WTC11 (cell line): ENCODE measurements at regions not wholly inside any gene's neighbourhood (a gene's known extent, or its start where the extent isn't known, plus 50 kb on each side); places are given as distances from the start of the nearest gene placed in this dataset.
"Not testable (repeated sequence)": the region's sequence is repeated elsewhere in the genome, so short reads cannot be mapped to it uniquely, and the experiment has no call there.

Source experiments
- ATAC-seq: fragments of 200-7000 bp; cut with Tn5 transposase; 2 replicates; pipeline ENCODE4 v1.10.0; 2021; ENCODE audit warnings: mild to moderate bottlenecking, moderate library complexity
- CTCF ChIA-PET: fragments of 300-600 bp; sonication (Branson Sonifier 250); formaldehyde crosslinking; loops from one replicate; lab custom pipeline; 2021; ENCODE audit warnings: antibody characterized with exemption; lab: Charles Lee
- POLR2A ChIA-PET: fragments of 350-600 bp; sonication (Branson Sonifier 250); formaldehyde crosslinking; loops from one replicate; lab custom pipeline; 2021; ENCODE audit warnings: antibody characterized with exemption; lab: Charles Lee
- DNase-seq: peaks from one replicate; pipeline ENCODE4 v3.0.0; 2021; ENCODE audit warnings: low spot score
- H3K27ac Mint-ChIP-seq: 2 replicates; pipeline ENCODE4 v1.8.0; 2021; ENCODE audit warnings: mixed read lengths
- H3K27me3 Mint-ChIP-seq: 2 replicates; pipeline ENCODE4 v1.8.0; 2021; ENCODE audit warnings: low read depth, mild to moderate bottlenecking, moderate library complexity, mixed read lengths
- H3K36me3 Mint-ChIP-seq: 2 replicates; pipeline ENCODE4 v1.8.0; 2021; ENCODE audit warnings: mixed read lengths
- H3K4me1 Mint-ChIP-seq: 2 replicates; pipeline ENCODE4 v1.8.0; 2022; ENCODE audit warnings: mixed read lengths
- H3K4me3 Mint-ChIP-seq: 2 replicates; pipeline ENCODE4 v1.8.0; 2021; ENCODE audit warnings: mild to moderate bottlenecking, moderate library complexity, mixed read lengths
- H3K9me3 Mint-ChIP-seq: 2 replicates; pipeline ENCODE4 v1.8.0; 2021; ENCODE audit warnings: mixed read lengths
- ESRRA ChIP-seq: sonication (generic); formaldehyde crosslinking; IDR thresholded peaks from 2 replicates; pipeline ENCODE4 v1.8.1; 2022; ENCODE audit warnings: mild to moderate bottlenecking, missing genetic modification reagents, borderline replicate concordance
- ETV6 ChIP-seq: sonication (generic); formaldehyde crosslinking; IDR thresholded peaks from 2 replicates; pipeline ENCODE4 v1.8.1; 2022; ENCODE audit warnings: mild to moderate bottlenecking, missing genetic modification reagents
- KAT7 ChIP-seq: sonication (generic); formaldehyde crosslinking; IDR thresholded peaks from 2 replicates; pipeline ENCODE4 v1.8.1; 2023; ENCODE audit warnings: missing genetic modification reagents, mild to moderate bottlenecking, borderline replicate concordance
- NFYB ChIP-seq: sonication (generic); formaldehyde crosslinking; conservative IDR thresholded peaks from 2 replicates; pipeline ENCODE4 v1.8.0; 2022; ENCODE audit warnings: low read depth, missing genetic modification reagents
- PRRX2 ChIP-seq: fragments of 250-450 bp; sonication (Bioruptor Pico); IDR thresholded peaks from 2 replicates; pipeline ENCODE4 v1.8.0; 2021; ENCODE audit warnings: mild to moderate bottlenecking
- STAT6 ChIP-seq: sonication (generic); formaldehyde crosslinking; conservative IDR thresholded peaks from 2 replicates; pipeline ENCODE4 v1.8.1; 2023; ENCODE audit warnings: mild to moderate bottlenecking, low read depth, missing genetic modification reagents, moderate library complexity
- TEAD4 ChIP-seq: sonication (generic); formaldehyde crosslinking; IDR thresholded peaks from 2 replicates; pipeline ENCODE4 v1.8.0; 2022; ENCODE audit warnings: mild to moderate bottlenecking, missing genetic modification reagents
- USF1 ChIP-seq: sonication (generic); formaldehyde crosslinking; IDR thresholded peaks from 2 replicates; pipeline ENCODE4 v1.8.0; 2022; ENCODE audit warnings: mild to moderate bottlenecking, missing genetic modification reagents
- ZNF121 ChIP-seq: sonication (generic); formaldehyde crosslinking; IDR thresholded peaks from 2 replicates; pipeline ENCODE4 v1.8.0; 2023; ENCODE audit warnings: missing genetic modification reagents
- ZNF138 ChIP-seq: sonication (generic); formaldehyde crosslinking; conservative IDR thresholded peaks from 2 replicates; pipeline ENCODE4 v1.8.1; 2022; ENCODE audit warnings: mild to moderate bottlenecking, moderate library complexity, missing genetic modification reagents
- ZNF416 ChIP-seq: fragments of 250-450 bp; sonication (Bioruptor Pico); IDR thresholded peaks from 2 replicates; pipeline ENCODE4 v1.9.0; 2021; ENCODE audit warnings: mild to moderate bottlenecking, inconsistent platforms
- TF ChIP-seq, protein P1 (sequence below): sonication (generic); formaldehyde crosslinking; IDR thresholded peaks from 2 replicates; pipeline ENCODE4 v1.8.1; 2023; ENCODE audit warnings: mild to moderate bottlenecking, missing genetic modification reagents
- TF ChIP-seq, protein P2 (sequence below): sonication (generic); formaldehyde crosslinking; IDR thresholded peaks from 2 replicates; pipeline ENCODE4 v1.8.1; 2023; ENCODE audit warnings: mild to moderate bottlenecking, moderate library complexity, missing genetic modification reagents
- TF ChIP-seq, protein P3 (sequence below): sonication (generic); formaldehyde crosslinking; IDR thresholded peaks from 2 replicates; pipeline ENCODE4 v1.8.0; 2022; ENCODE audit warnings: mild to moderate bottlenecking, missing genetic modification reagents
- TF ChIP-seq, protein P4 (sequence below): sonication (generic); formaldehyde crosslinking; IDR thresholded peaks from 2 replicates; pipeline ENCODE4 v1.8.0; 2023; ENCODE audit warnings: missing genetic modification reagents
- TF ChIP-seq, protein P5 (sequence below): sonication (generic); formaldehyde crosslinking; IDR thresholded peaks from 2 replicates; pipeline ENCODE4 v1.8.1; 2023; ENCODE audit warnings: mild to moderate bottlenecking, missing genetic modification reagents, moderate library complexity

DNA sequence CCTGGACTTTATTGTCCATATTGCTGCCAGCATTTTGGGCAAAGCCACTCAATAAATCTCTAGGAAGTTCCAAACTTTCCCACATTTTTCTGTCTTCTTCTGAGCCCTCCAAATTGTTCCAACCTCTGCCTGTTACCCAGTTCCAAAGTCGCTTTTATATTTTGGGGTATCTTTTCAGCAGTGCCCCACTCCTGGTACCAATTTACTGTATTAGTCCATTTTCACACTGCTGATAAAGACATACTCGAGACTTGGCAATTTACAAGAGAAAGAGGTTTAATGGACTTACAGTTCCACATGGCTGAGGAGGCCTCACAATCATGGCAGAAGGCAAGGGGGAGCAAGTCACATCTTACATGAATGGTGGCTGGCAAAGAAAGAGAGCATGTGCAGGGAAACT lies 53.4 kb downstream of the AHSP start:
- H3K4me3 Mint-ChIP-seq, CTCF ChIA-PET, DNase-seq, POLR2A ChIA-PET, H3K27ac Mint-ChIP-seq, H3K4me1 Mint-ChIP-seq, ATAC-seq: not testable (repeated sequence)
- Mint-ChIP-seq H3K36me3 (peaks cover 63% of the 10 kb centered on the region), H3K9me3 (peaks cover 90% of the 10 kb centered on the region), H3K27me3 (peaks cover 17% of the 10 kb centered on the region)

DNA sequence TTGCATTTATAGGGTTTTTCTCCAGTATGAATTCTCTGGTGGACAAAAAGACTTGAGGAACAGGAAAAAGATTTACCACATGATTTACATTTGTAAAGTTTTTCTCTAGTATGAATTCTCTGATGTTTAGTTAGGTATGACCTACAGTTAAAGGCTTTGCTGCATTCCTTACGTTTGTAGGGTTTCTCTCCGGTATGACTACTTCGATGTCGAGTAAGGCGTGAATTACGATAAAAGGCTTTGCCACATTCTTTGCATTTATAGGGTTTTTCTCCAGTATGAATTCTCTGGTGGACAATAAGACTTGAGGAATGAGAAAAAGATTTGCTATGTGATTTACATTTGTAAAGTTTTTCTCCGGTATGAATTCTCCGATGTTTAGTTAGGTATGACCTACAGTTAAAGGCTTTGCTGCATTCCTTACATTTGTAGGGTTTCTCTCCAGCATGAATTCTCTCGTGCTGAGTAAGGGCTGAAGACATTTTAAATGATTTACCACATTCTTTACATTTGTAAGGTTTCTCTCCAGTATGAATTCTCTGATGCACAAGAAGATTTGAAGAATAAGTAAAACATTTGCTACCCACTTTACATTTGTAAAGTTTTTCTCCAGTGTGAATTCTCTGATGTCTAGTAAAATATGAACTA lies 74.2 kb downstream of the AHSP start:
- POLR2A ChIA-PET, DNase-seq, H3K4me3 Mint-ChIP-seq, ATAC-seq, H3K4me1 Mint-ChIP-seq, H3K27me3 Mint-ChIP-seq, CTCF ChIA-PET, H3K27ac Mint-ChIP-seq: not testable (repeated sequence)
- Mint-ChIP-seq H3K9me3 (peaks cover 74% of the 10 kb centered on the region), H3K36me3 (peaks cover 57% of the 10 kb centered on the region)

GRCh38 chr16:31618130-31618529 lies 90.4 kb downstream of the AHSP start:
- DNase-seq (no peak), ATAC-seq (no peak)
- Mint-ChIP-seq H3K4me3 (no peak overlapping the region), H3K27me3 (peaks cover 5% of the 10 kb centered on the region), H3K4me1 (no peaks in the 10 kb centered on the region), H3K36me3 (peaks cover 72% of the 10 kb centered on the region), H3K9me3 (peaks cover 94% of the 10 kb centered on the region), H3K27ac (no peak overlapping the region)
- ChIA-PET CTCF (no interaction called here), POLR2A (no interaction called here)
- TF ChIP-seq, protein P1, sequence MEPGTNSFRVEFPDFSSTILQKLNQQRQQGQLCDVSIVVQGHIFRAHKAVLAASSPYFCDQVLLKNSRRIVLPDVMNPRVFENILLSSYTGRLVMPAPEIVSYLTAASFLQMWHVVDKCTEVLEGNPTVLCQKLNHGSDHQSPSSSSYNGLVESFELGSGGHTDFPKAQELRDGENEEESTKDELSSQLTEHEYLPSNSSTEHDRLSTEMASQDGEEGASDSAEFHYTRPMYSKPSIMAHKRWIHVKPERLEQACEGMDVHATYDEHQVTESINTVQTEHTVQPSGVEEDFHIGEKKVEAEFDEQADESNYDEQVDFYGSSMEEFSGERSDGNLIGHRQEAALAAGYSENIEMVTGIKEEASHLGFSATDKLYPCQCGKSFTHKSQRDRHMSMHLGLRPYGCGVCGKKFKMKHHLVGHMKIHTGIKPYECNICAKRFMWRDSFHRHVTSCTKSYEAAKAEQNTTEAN (CRISPR knock-in tag) = no peak
- TF ChIP-seq, protein P2, sequence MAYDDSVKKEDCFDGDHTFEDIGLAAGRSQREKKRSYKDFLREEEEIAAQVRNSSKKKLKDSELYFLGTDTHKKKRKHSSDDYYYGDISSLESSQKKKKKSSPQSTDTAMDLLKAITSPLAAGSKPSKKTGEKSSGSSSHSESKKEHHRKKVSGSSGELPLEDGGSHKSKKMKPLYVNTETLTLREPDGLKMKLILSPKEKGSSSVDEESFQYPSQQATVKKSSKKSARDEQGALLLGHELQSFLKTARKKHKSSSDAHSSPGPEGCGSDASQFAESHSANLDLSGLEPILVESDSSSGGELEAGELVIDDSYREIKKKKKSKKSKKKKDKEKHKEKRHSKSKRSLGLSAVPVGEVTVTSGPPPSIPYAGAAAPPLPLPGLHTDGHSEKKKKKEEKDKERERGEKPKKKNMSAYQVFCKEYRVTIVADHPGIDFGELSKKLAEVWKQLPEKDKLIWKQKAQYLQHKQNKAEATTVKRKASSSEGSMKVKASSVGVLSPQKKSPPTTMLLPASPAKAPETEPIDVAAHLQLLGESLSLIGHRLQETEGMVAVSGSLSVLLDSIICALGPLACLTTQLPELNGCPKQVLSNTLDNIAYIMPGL (CRISPR knock-in tag) = no peak
- TF ChIP-seq ETV6 (CRISPR knock-in tag) (no peak), ZNF416 (CRISPR knock-in tag) (no peak), ZNF121 (no peak), STAT6 (CRISPR knock-in tag) (no peak), TEAD4 (CRISPR knock-in tag) (no peak)

DNA sequence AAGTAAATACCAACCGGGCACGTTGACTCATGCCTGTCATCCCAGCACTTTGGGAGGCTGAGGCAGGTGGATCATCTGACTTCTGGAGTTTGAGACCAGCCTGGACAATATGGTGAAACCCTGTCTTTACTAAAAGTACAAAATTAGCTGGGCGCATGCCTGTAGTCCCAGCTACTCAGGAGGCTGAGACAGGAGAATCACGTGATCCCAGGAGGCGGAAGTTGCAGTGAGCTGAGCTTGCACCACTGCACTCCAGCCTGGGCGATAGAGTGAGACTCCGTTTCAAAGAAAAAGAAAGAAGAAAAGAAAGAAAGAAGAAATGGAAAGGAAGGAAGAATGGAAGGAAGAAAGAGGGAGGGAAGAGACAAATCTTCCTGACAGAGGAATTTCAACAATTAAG lies 108.7 kb downstream of the AHSP start:
- DNase-seq (no peak), ATAC-seq (no peak)
- ChIA-PET CTCF (no interaction called here), POLR2A (no interaction called here)
- Mint-ChIP-seq H3K9me3 (peaks cover 62% of the 10 kb centered on the region), H3K27me3 (peaks cover 9% of the 10 kb centered on the region), H3K4me3 (no peak overlapping the region), H3K36me3 (peaks cover 50% of the 10 kb centered on the region), H3K27ac (no peak overlapping the region), H3K4me1 (no peaks in the 10 kb centered on the region)
- TF ChIP-seq NFYB (CRISPR knock-in tag) (no peak), PRRX2 (CRISPR knock-in tag) (no peak), ESRRA (no peak), ZNF138 (no peak), USF1 (CRISPR knock-in tag) (no peak), KAT7 (no peak), ZNF416 (CRISPR knock-in tag) (no peak)
- TF ChIP-seq, protein P3, sequence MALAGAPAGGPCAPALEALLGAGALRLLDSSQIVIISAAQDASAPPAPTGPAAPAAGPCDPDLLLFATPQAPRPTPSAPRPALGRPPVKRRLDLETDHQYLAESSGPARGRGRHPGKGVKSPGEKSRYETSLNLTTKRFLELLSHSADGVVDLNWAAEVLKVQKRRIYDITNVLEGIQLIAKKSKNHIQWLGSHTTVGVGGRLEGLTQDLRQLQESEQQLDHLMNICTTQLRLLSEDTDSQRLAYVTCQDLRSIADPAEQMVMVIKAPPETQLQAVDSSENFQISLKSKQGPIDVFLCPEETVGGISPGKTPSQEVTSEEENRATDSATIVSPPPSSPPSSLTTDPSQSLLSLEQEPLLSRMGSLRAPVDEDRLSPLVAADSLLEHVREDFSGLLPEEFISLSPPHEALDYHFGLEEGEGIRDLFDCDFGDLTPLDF (CRISPR knock-in tag) = no peak
- TF ChIP-seq, protein P4, sequence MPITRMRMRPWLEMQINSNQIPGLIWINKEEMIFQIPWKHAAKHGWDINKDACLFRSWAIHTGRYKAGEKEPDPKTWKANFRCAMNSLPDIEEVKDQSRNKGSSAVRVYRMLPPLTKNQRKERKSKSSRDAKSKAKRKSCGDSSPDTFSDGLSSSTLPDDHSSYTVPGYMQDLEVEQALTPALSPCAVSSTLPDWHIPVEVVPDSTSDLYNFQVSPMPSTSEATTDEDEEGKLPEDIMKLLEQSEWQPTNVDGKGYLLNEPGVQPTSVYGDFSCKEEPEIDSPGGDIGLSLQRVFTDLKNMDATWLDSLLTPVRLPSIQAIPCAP = no peak
- TF ChIP-seq, protein P2 (CRISPR knock-in tag) = no peak
- TF ChIP-seq, protein P5, sequence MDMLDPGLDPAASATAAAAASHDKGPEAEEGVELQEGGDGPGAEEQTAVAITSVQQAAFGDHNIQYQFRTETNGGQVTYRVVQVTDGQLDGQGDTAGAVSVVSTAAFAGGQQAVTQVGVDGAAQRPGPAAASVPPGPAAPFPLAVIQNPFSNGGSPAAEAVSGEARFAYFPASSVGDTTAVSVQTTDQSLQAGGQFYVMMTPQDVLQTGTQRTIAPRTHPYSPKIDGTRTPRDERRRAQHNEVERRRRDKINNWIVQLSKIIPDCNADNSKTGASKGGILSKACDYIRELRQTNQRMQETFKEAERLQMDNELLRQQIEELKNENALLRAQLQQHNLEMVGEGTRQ = no peak
